ENCODE measurements at regions not wholly inside any gene's neighbourhood (a gene's known extent, or its start where the extent isn't known, plus 50 kb on each side); places are given as distances from the start of the nearest gene placed in this dataset.

DNA sequence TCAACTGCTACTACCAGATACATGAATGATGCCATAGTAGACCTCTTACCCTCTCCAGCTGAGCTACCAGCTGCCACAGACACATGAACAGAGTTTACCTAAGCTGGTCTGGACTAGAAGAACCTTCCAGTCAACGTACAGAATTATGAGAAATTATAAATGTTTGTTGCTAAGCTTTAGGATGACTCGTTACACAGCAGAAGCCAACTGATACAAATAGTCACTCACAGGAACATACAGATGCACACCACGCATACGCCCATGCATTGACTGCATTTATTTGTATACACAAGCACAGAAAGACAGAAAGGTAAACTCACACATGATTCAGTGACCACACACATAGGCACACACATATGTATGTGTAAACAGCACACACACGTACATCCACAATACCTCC is 164.6 kb downstream of the SALL1 start:
- TF ChIP-seq CTCF (IDR thresholded peaks at IDR 0.05) (no peak), ZFX (IDR thresholded peaks at IDR 0.05; ENCODE audit: borderline replicate concordance) (no peak)
